ENCODE measurements at regions not wholly inside any gene's neighbourhood (a gene's known extent, or its start where the extent isn't known, plus 50 kb on each side); places are given as distances from the start of the nearest gene placed in this dataset.

DNA sequence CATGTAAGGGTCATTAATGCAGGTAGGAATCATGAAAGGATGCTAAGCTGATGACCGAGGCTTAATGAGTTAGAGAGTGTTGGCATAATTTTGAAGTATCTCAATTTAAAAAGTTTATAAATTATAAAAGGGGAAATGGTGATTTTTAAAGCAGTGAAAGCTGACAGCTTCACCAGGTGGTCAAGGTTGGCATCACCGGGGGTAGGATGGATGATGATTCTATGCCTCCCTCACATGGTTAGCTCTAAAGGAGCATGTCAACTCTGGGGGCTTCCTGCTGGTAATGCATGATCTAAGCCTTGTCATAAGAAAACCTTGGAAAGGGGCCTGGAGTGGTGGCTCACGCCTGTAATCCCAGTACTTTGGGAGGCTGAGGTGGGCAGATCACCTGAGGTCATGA, 89.2 kb upstream of the MARCKS start:
- DNase-seq (ENCODE audit: low spot score), result no peak
- TF ChIP-seq, protein P1, sequence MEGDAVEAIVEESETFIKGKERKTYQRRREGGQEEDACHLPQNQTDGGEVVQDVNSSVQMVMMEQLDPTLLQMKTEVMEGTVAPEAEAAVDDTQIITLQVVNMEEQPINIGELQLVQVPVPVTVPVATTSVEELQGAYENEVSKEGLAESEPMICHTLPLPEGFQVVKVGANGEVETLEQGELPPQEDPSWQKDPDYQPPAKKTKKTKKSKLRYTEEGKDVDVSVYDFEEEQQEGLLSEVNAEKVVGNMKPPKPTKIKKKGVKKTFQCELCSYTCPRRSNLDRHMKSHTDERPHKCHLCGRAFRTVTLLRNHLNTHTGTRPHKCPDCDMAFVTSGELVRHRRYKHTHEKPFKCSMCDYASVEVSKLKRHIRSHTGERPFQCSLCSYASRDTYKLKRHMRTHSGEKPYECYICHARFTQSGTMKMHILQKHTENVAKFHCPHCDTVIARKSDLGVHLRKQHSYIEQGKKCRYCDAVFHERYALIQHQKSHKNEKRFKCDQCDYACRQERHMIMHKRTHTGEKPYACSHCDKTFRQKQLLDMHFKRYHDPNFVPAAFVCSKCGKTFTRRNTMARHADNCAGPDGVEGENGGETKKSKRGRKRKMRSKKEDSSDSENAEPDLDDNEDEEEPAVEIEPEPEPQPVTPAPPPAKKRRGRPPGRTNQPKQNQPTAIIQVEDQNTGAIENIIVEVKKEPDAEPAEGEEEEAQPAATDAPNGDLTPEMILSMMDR (IDR thresholded peaks at IDR 0.05; ENCODE audit: extremely low read depth, insufficient read depth, missing control alignments), result no peak
- in situ Hi-C loops (cut with MboI; ENCODE audit: low pct_unique_long_range_greater_than_20kb, low sequenced_read_pairs, unreplicated experiment), result no loop called here

DNA sequence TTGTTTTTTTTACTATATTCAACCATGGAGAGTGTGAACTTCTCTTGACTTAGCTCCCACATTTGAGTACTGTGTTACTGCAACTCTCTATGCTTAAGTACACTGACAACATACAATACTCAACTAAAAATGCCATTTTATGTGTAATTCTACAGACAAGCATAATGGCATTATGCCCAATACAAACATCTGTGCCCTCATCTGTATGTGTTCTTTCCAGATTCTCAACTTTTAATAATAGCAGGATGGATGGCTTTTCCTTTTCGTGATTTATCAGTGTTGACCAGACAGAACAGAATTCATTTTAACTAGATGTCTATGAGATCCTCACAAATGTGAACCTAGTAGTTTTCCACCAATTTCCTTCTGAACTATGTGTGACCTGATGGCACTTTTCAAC, 84.2 kb upstream of the MARCKS start:
- no peak for DNase-seq (ENCODE audit: low spot score)
- in situ Hi-C loops (cut with MboI; ENCODE audit: low pct_unique_long_range_greater_than_20kb, low sequenced_read_pairs, unreplicated experiment), result no loop called here
- TF ChIP-seq, protein P1 (IDR thresholded peaks at IDR 0.05; ENCODE audit: extremely low read depth, insufficient read depth, missing control alignments), result no peak

DNA sequence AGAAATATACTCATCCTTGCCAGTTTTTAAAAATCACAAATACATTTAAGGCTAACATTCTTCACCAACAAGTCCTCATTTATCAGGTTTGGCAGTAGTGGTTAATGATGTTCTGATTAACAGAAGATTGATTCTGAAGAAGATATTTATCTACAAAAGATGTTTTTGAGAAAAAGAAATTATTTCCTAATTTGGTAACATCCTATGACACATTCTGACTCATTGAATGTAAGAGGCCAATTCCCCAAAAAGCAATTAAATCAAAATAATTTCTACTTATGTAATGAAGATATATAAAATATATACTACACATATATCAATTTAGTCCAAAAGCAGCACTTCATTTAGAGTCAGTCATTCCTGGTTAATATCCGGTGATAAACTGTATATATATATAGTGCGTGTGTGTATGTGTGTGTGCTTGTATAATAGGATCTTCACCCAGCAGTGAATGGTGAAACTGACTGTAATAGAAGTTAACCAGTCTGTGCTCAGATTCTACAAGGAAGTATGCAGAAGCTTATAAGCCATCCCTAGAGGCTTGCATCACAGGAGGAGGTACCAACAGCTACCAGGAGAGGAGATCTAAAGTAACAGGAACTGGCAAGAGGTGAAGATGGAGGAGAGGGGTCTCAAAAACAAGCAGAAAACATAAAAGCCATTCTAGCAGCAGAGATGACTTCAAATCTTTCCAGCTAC, 82.9 kb upstream of the MARCKS start:
- DNase-seq (ENCODE audit: low spot score), result no peak
- in situ Hi-C loops (cut with MboI; ENCODE audit: low pct_unique_long_range_greater_than_20kb, low sequenced_read_pairs, unreplicated experiment), result no loop called here
- TF ChIP-seq, protein P1 (IDR thresholded peaks at IDR 0.05; ENCODE audit: extremely low read depth, insufficient read depth, missing control alignments), result no peak

DNA sequence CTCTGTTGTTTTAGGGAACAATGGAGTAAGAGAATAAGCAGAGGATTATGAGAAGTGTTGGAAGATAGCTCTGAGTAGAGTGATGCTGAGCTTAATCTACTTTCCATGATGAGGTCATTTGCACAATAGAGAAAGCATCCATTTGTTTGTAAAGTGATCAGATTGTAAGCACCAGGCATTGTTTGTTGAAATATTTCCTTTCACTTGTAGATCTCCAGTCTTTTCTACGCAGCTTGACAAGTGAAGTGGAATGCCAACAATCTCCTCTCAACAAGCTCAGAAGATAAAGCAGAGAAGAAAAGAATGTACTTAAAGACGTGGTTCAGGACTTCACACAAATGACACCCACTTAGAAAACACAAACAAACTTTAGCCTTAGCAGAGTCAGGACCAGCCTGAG, 80.1 kb upstream of the MARCKS start:
- DNase-seq (ENCODE audit: low spot score), result no peak
- TF ChIP-seq, protein P1 (IDR thresholded peaks at IDR 0.05; ENCODE audit: extremely low read depth, insufficient read depth, missing control alignments), result no peak
- in situ Hi-C loops (cut with MboI; ENCODE audit: low pct_unique_long_range_greater_than_20kb, low sequenced_read_pairs, unreplicated experiment), result no loop called here

DNA sequence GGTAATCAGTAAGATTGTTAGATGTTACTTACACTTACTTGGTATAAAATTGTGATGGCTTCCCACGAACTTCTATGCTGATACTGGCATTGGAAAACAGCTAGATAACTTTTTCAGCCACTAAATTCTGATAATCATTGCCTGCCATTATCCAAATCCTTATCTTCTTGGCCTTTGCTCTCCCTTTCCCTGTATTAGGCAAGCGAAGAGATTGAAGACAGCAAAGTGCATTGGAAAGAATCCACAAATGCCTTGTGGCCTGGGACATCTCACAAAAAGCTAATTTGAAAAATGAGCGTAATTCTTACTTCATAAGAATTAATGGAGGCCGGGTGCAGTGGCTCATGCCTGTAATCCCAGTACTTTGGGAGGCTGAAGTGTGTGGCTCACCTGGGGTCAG, 79.5 kb upstream of the MARCKS start:
- in situ Hi-C loops (cut with MboI; ENCODE audit: low pct_unique_long_range_greater_than_20kb, low sequenced_read_pairs, unreplicated experiment), result no loop called here
- DNase-seq (ENCODE audit: low spot score), result no peak
- TF ChIP-seq, protein P1 (IDR thresholded peaks at IDR 0.05; ENCODE audit: extremely low read depth, insufficient read depth, missing control alignments), result no peak

DNA sequence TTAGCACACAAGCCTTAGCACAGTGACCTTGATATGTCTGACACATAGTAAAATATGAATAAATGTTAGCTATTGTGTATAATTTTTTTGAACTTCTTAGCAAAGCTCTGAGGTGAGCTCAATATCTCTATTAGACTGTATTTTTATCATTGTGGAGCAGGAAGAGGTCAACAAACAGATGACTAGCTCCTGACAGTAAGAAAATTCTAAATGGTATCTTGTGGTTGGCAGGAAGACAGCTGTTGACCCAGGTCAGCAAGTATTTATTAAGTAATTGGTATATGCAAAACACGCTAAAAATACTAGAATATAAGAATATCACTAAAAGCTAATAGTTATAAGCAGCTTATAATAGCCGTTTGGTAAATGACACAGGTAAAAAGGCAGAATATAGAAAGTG, 77.5 kb upstream of the MARCKS start:
- in situ Hi-C loops (cut with MboI; ENCODE audit: low pct_unique_long_range_greater_than_20kb, low sequenced_read_pairs, unreplicated experiment), result no loop called here
- no peak for DNase-seq (ENCODE audit: low spot score)
- TF ChIP-seq, protein P1 (IDR thresholded peaks at IDR 0.05; ENCODE audit: extremely low read depth, insufficient read depth, missing control alignments), result no peak
